ENCODE measurements at regions not wholly inside any gene's neighbourhood (a gene's known extent, or its start where the extent isn't known, plus 50 kb on each side); places are given as distances from the start of the nearest gene placed in this dataset.

- DNase-seq (ENCODE audit: low spot score): peak; percentile 64
- Histone ChIP-seq H3K4me1 (ENCODE audit: control insufficient read depth in 2 of 2, insufficient read depth in 1 of 2, low read depth in 1 of 2, low read length in 2 of 2) (peaks cover 16 to 27% of the 10 kb centered on the region in 2 donors), H3K9ac (ENCODE audit: low read depth, low read length, poor library complexity) (no peak overlapping the region), H3K27ac (replicated peaks; ENCODE audit: low read length) (peak overlapping the region; percentile 88), H2BK12ac (ENCODE audit: low read length) (no peak overlapping the region), H4K91ac (ENCODE audit: low read depth, low read length, poor library complexity) (no peak overlapping the region), H3K18ac (ENCODE audit: low read length) (no peak overlapping the region), H2BK120ac (ENCODE audit: low read depth, low read length) (no peak overlapping the region), H3K9me3 (replicated peaks in 1 of 2; ENCODE audit: control insufficient read depth in 2 of 2, insufficient read depth in 1 of 2, low read depth in 1 of 2, low read length in 2 of 2) (no peaks in the 10 kb centered on the region), H2AFZ (ENCODE audit: low read length) (peak overlapping the region; percentile 77), H2AK5ac (ENCODE audit: low read depth, low read length) (no peak overlapping the region), H3K14ac (ENCODE audit: low read length) (no peak overlapping the region), H3K4ac (ENCODE audit: low read length) (no peak overlapping the region), H3K36me3 (replicated peaks in 1 of 2; ENCODE audit: control insufficient read depth in 2 of 2, insufficient read depth in 2 of 2, low read length in 2 of 2) (no peaks in the 10 kb centered on the region), H3K79me1 (ENCODE audit: low read depth, low read length) (no peaks in the 10 kb centered on the region), H3K27me3 (ENCODE audit: control insufficient read depth in 3 of 3, insufficient read depth in 3 of 3, low read depth in 1 of 3, low read length in 3 of 3) (no peaks in the 10 kb centered on the region), H2BK5ac (ENCODE audit: low read length) (no peak overlapping the region), H2BK15ac (ENCODE audit: low read length) (no peak overlapping the region), H3K4me2 (ENCODE audit: insufficient read depth, low read length, poor library complexity, severe bottlenecking) (no peak overlapping the region), H3K23ac (ENCODE audit: low read depth, low read length, poor library complexity) (no peak overlapping the region), H4K8ac (ENCODE audit: low read depth, low read length) (no peak overlapping the region), H3K4me3 (ENCODE audit: low read length in 2 of 2) (no peak overlapping the region)
- no CpG with 5 or more reads among the region's 2 CpGs for WGBS, 2 donors (ENCODE audit: extremely low coverage in 2 of 2, insufficient read length in 2 of 2, insufficient replicate concordance in 1 of 2)
Measured at GRCh38 chr1:218494449-218494852, 149.3 kb downstream of the TGFB2 start.

- no peak overlapping the region for H4K91ac ChIP-seq (ENCODE audit: low read depth, low read length, poor library complexity)
- H3K9ac ChIP-seq (ENCODE audit: low read depth, low read length, poor library complexity): no peak overlapping the region
- H3K4me2 ChIP-seq (ENCODE audit: insufficient read depth, low read length, poor library complexity, severe bottlenecking): no peak overlapping the region
- H2AK5ac ChIP-seq (ENCODE audit: low read depth, low read length): no peak overlapping the region
- no peak overlapping the region for H3K4me3 ChIP-seq (ENCODE audit: low read length in 2 of 2)
- peaks cover 16 to 24% of the 10 kb centered on the region in 2 donors for H3K4me1 ChIP-seq (ENCODE audit: control insufficient read depth in 2 of 2, insufficient read depth in 1 of 2, low read depth in 1 of 2, low read length in 2 of 2)
- H2BK5ac ChIP-seq (ENCODE audit: low read length): no peak overlapping the region
- H3K27me3 ChIP-seq (ENCODE audit: control insufficient read depth in 3 of 3, insufficient read depth in 3 of 3, low read depth in 1 of 3, low read length in 3 of 3): no peaks in the 10 kb centered on the region
- H2AFZ ChIP-seq (ENCODE audit: low read length): peak overlapping the region; percentile 12
- WGBS, 2 donors (ENCODE audit: extremely low coverage in 2 of 2, insufficient read length in 2 of 2, insufficient replicate concordance in 1 of 2): no CpG with 5 or more reads among the region's 3 CpGs
- DNase-seq (ENCODE audit: low spot score): no peak
- H3K79me1 ChIP-seq (ENCODE audit: low read depth, low read length): no peaks in the 10 kb centered on the region
- no peak overlapping the region for H2BK12ac ChIP-seq (ENCODE audit: low read length)
- H2BK15ac ChIP-seq (ENCODE audit: low read length): no peak overlapping the region
- no peak overlapping the region for H3K4ac ChIP-seq (ENCODE audit: low read length)
- no peak overlapping the region for H2BK120ac ChIP-seq (ENCODE audit: low read depth, low read length)
- no peak overlapping the region for H4K8ac ChIP-seq (ENCODE audit: low read depth, low read length)
- no peak overlapping the region for H3K18ac ChIP-seq (ENCODE audit: low read length)
- peak overlapping the region; percentile 88 for H3K27ac ChIP-seq (replicated peaks; ENCODE audit: low read length)
- H3K9me3 ChIP-seq (replicated peaks in 1 of 2; ENCODE audit: control insufficient read depth in 2 of 2, insufficient read depth in 1 of 2, low read depth in 1 of 2, low read length in 2 of 2): no peaks in the 10 kb centered on the region
- H3K23ac ChIP-seq (ENCODE audit: low read depth, low read length, poor library complexity): no peak overlapping the region
- no peak overlapping the region for H3K14ac ChIP-seq (ENCODE audit: low read length)
- no peaks in the 10 kb centered on the region for H3K36me3 ChIP-seq (replicated peaks in 1 of 2; ENCODE audit: control insufficient read depth in 2 of 2, insufficient read depth in 2 of 2, low read length in 2 of 2)
Measured at GRCh38 chr1:218495931-218496330, 150.8 kb downstream of the TGFB2 start.

GRCh38 chr1:218496561-218496960, 151.4 kb downstream of the TGFB2 start:
- H2AK5ac ChIP-seq (ENCODE audit: low read depth, low read length): no peak overlapping the region
- no peak overlapping the region for H4K8ac ChIP-seq (ENCODE audit: low read depth, low read length)
- no peaks in the 10 kb centered on the region for H3K36me3 ChIP-seq (replicated peaks in 1 of 2; ENCODE audit: control insufficient read depth in 2 of 2, insufficient read depth in 2 of 2, low read length in 2 of 2)
- H3K79me1 ChIP-seq (ENCODE audit: low read depth, low read length): no peaks in the 10 kb centered on the region
- H3K27ac ChIP-seq (replicated peaks; ENCODE audit: low read length): no peak overlapping the region
- H3K4me1 ChIP-seq (ENCODE audit: control insufficient read depth in 2 of 2, insufficient read depth in 1 of 2, low read depth in 1 of 2, low read length in 2 of 2): peaks cover 16 to 24% of the 10 kb centered on the region in 2 donors
- H3K14ac ChIP-seq (ENCODE audit: low read length): no peak overlapping the region
- no peak overlapping the region for H3K18ac ChIP-seq (ENCODE audit: low read length)
- no peak overlapping the region for H3K9ac ChIP-seq (ENCODE audit: low read depth, low read length, poor library complexity)
- no peak overlapping the region for H2BK12ac ChIP-seq (ENCODE audit: low read length)
- no peak overlapping the region for H3K4me3 ChIP-seq (ENCODE audit: low read length in 2 of 2)
- no peak for DNase-seq (ENCODE audit: low spot score)
- no peak overlapping the region for H2AFZ ChIP-seq (ENCODE audit: low read length)
- no peak overlapping the region for H2BK5ac ChIP-seq (ENCODE audit: low read length)
- H2BK15ac ChIP-seq (ENCODE audit: low read length): no peak overlapping the region
- no CpG with 5 or more reads among the region's 2 CpGs for WGBS, 2 donors (ENCODE audit: extremely low coverage in 2 of 2, insufficient read length in 2 of 2, insufficient replicate concordance in 1 of 2)
- no peak overlapping the region for H4K91ac ChIP-seq (ENCODE audit: low read depth, low read length, poor library complexity)
- H3K4ac ChIP-seq (ENCODE audit: low read length): no peak overlapping the region
- H2BK120ac ChIP-seq (ENCODE audit: low read depth, low read length): no peak overlapping the region
- H3K27me3 ChIP-seq (ENCODE audit: control insufficient read depth in 3 of 3, insufficient read depth in 3 of 3, low read depth in 1 of 3, low read length in 3 of 3): no peaks in the 10 kb centered on the region
- no peak overlapping the region for H3K23ac ChIP-seq (ENCODE audit: low read depth, low read length, poor library complexity)
- no peaks in the 10 kb centered on the region for H3K9me3 ChIP-seq (replicated peaks in 1 of 2; ENCODE audit: control insufficient read depth in 2 of 2, insufficient read depth in 1 of 2, low read depth in 1 of 2, low read length in 2 of 2)
- H3K4me2 ChIP-seq (ENCODE audit: insufficient read depth, low read length, poor library complexity, severe bottlenecking): no peak overlapping the region

- Histone ChIP-seq H3K9me3 (replicated peaks in 1 of 2; ENCODE audit: control insufficient read depth in 2 of 2, insufficient read depth in 1 of 2, low read depth in 1 of 2, low read length in 2 of 2) (no peaks in the 10 kb centered on the region), H4K8ac (ENCODE audit: low read depth, low read length) (no peak overlapping the region), H2BK15ac (ENCODE audit: low read length) (no peak overlapping the region), H2BK12ac (ENCODE audit: low read length) (no peak overlapping the region), H3K4me2 (ENCODE audit: insufficient read depth, low read length, poor library complexity, severe bottlenecking) (no peak overlapping the region), H2AFZ (ENCODE audit: low read length) (peak overlapping the region; percentile 32), H3K36me3 (replicated peaks in 1 of 2; ENCODE audit: control insufficient read depth in 2 of 2, insufficient read depth in 2 of 2, low read length in 2 of 2) (no peaks in the 10 kb centered on the region), H3K79me1 (ENCODE audit: low read depth, low read length) (no peaks in the 10 kb centered on the region), H2BK120ac (ENCODE audit: low read depth, low read length) (no peak overlapping the region), H2BK5ac (ENCODE audit: low read length) (no peak overlapping the region), H3K18ac (ENCODE audit: low read length) (peak overlapping the region; percentile 63), H3K4me1 (ENCODE audit: control insufficient read depth in 2 of 2, insufficient read depth in 1 of 2, low read depth in 1 of 2, low read length in 2 of 2) (peaks cover 12 to 24% of the 10 kb centered on the region in 2 donors), H3K27ac (replicated peaks; ENCODE audit: low read length) (no peak overlapping the region), H3K4ac (ENCODE audit: low read length) (no peak overlapping the region), H3K9ac (ENCODE audit: low read depth, low read length, poor library complexity) (no peak overlapping the region), H2AK5ac (ENCODE audit: low read depth, low read length) (no peak overlapping the region), H3K14ac (ENCODE audit: low read length) (no peak overlapping the region), H3K23ac (ENCODE audit: low read depth, low read length, poor library complexity) (no peak overlapping the region), H3K27me3 (ENCODE audit: control insufficient read depth in 3 of 3, insufficient read depth in 3 of 3, low read depth in 1 of 3, low read length in 3 of 3) (no peaks in the 10 kb centered on the region), H3K4me3 (ENCODE audit: low read length in 2 of 2) (no peak overlapping the region), H4K91ac (ENCODE audit: low read depth, low read length, poor library complexity) (no peak overlapping the region)
- no CpG with 5 or more reads among the region's 8 CpGs for WGBS, 2 donors (ENCODE audit: extremely low coverage in 2 of 2, insufficient read length in 2 of 2, insufficient replicate concordance in 1 of 2)
- no peak for DNase-seq (ENCODE audit: low spot score)
Measured at GRCh38 chr1:218498056-218498938, 153.2 kb downstream of the TGFB2 start.
